HCT116 (cell line): ENCODE measurements at regions not wholly inside any gene's neighbourhood (a gene's known extent, or its start where the extent isn't known, plus 50 kb on each side); places are given as distances from the start of the nearest gene placed in this dataset.

Experiments used
- ATAC-seq: fragments of 200-7000 bp; cut with Tn5 transposase; 2 replicates; pipeline ENCODE4 v1.9.1; 2020; ENCODE audit warnings: mild to moderate bottlenecking, moderate library complexity
- BruUV-seq: library from RNA; stranded (reverse); fragments of 400-500 nt; replicated peaks from 2 replicates; lab custom pipeline; 2021; lab: Mats Ljungman, UMichigan
- CTCF ChIA-PET: fragments of 300-600 bp; sonication (Branson Sonifier 250); formaldehyde crosslinking; loops from one replicate; lab custom pipeline; 2021; ENCODE audit warnings: antibody characterized with exemption; lab: Charles Lee
- POLR2A ChIA-PET: fragments of 300-600, 350-600 bp; sonication (Branson Sonifier 250); formaldehyde crosslinking; loops from one replicate; lab custom pipeline; 2021; ENCODE audit warnings: antibody characterized with exemption; lab: Charles Lee
- RAD21 ChIA-PET, 2 experiments: fragments of 300-600 bp; sonication (Branson Sonifier 250); formaldehyde crosslinking; loops; one replicate each; lab custom pipeline; 2023; ENCODE audit warnings: low total read pairs in 2 of 2; ENCODE audit not compliant: uncharacterized antibody in 2 of 2, unreplicated experiment in 2 of 2, low non-redundant PET in 1 of 2; lab: Charles Lee
- DNase-seq: peaks from one replicate; pipeline ENCODE4 v3.0.0-alpha.2; 2010; ENCODE audit warnings: low read depth, low spot score
- H2AFZ ChIP-seq: fragments of 200-600 bp; shearing (Covaris generic), sonication (generic); 2 replicates; pipeline ENCODE4 v1.6.1; 2017; ENCODE audit warnings: low read depth, mixed run types, mixed read lengths, antibody characterized with exemption, low read length; ENCODE audit not compliant: poor library complexity, severe bottlenecking
- H3K27ac ChIP-seq: 2 replicates; pipeline ENCODE4 v1.5.1; 2012; ENCODE audit warnings: low read depth, low read length
- H3K27me3 ChIP-seq: fragments of 200-600 bp; sonication (generic); 2 replicates; pipeline ENCODE4 v1.6.1; 2016; ENCODE audit warnings: mixed run types, low read length, mixed read lengths; ENCODE audit not compliant: insufficient read depth
- H3K36me3 ChIP-seq, 2 experiments: fragments of 200-500 bp in 1 of 2; fragments of 200-600 bp in 1 of 2; sonication (Bioruptor generic) in 1 of 2; sonication (generic) in 1 of 2; 2 replicates each; pipeline versions ENCODE4 v1.5.1 to v1.6.1; 2014 to 2016; ENCODE audit warnings: low read length in 2 of 2, inconsistent platforms in 1 of 2, mixed read lengths in 1 of 2, mixed run types in 1 of 2; ENCODE audit not compliant: insufficient read depth in 2 of 2, control insufficient read depth in 1 of 2
- H3K4me1 ChIP-seq, 2 experiments: fragments of 200-600 bp in 1 of 2; sonication (generic) in 1 of 2; 2 replicates each; pipeline versions ENCODE4 v1.5.1 to v1.6.1; 2012 to 2017; ENCODE audit warnings: low read length in 2 of 2, inconsistent platforms in 1 of 2, mild to moderate bottlenecking in 1 of 2, mixed read lengths in 1 of 2, mixed run types in 1 of 2, moderate library complexity in 1 of 2; ENCODE audit not compliant: insufficient read depth in 2 of 2, control insufficient read depth in 1 of 2
- H3K4me2 ChIP-seq: fragments of 200-600 bp; sonication (generic); 2 replicates; pipeline ENCODE4 v1.6.1; 2017; ENCODE audit warnings: mixed run types, low read length, mixed read lengths
- H3K4me3 ChIP-seq, 2 experiments: fragments of 200-600 bp in 1 of 2; sonication (generic) in 1 of 2; replicated peaks in 1 of 2; 2 replicates each; pipeline ENCODE4 v1.5.1; 2011 to 2016; ENCODE audit warnings: low read length in 2 of 2, control low read depth in 1 of 2, low read depth in 1 of 2, mild to moderate bottlenecking in 1 of 2, mixed read lengths in 1 of 2, mixed run types in 1 of 2
- H3K79me2 ChIP-seq: fragments of 200-600 bp; sonication (generic); 2 replicates; pipeline ENCODE4 v1.6.1; 2017; ENCODE audit warnings: mild to moderate bottlenecking, mixed run types, low read length, moderate library complexity, mixed read lengths; ENCODE audit not compliant: insufficient read depth
- H3K9ac ChIP-seq: fragments of 200-600 bp; sonication (generic); 2 replicates; pipeline ENCODE4 v1.6.1; 2016; ENCODE audit warnings: low read length, mixed read lengths
- H3K9me2 ChIP-seq: fragments of 200-600 bp; sonication (generic), shearing (Covaris generic); 2 replicates; pipeline ENCODE4 v1.6.1; 2017; ENCODE audit warnings: mixed run types, mild to moderate bottlenecking, moderate library complexity; ENCODE audit not compliant: insufficient read depth
- H3K9me3 ChIP-seq, 2 experiments: fragments of 200-500 bp in 1 of 2; fragments of 200-600 bp in 1 of 2; sonication (Bioruptor generic) in 1 of 2; sonication (generic) in 1 of 2; 2 replicates each; pipeline ENCODE4 v1.6.1; 2014 to 2017; ENCODE audit warnings: low read length in 2 of 2, mixed read lengths in 2 of 2, inconsistent platforms in 1 of 2, low read depth in 1 of 2, mild to moderate bottlenecking in 1 of 2, mixed run types in 1 of 2, moderate library complexity in 1 of 2; ENCODE audit not compliant: control insufficient read depth in 1 of 2, insufficient read depth in 1 of 2
- H4K20me1 ChIP-seq: fragments of 200-600 bp; sonication (generic), shearing (Covaris generic); 2 replicates; pipeline ENCODE4 v1.6.1; 2017; ENCODE audit warnings: mixed run types, mild to moderate bottlenecking, moderate library complexity; ENCODE audit not compliant: insufficient read depth
- CBX3 ChIP-seq: IDR thresholded peaks from 2 replicates; pipeline ENCODE4 v1.6.1; 2012; ENCODE audit warnings: low read depth
- EZH2 ChIP-seq: fragments of 200-600 bp; sonication (generic); IDR thresholded peaks from 2 replicates; pipeline ENCODE4 v1.6.1; 2017; ENCODE audit warnings: antibody characterized with exemption, mixed run types
- EZH2phosphoT487 ChIP-seq: fragments of 200-600 bp; IDR thresholded peaks from 2 replicates; pipeline ENCODE4 v1.6.1; 2018; ENCODE audit warnings: antibody characterized with exemption, borderline replicate concordance
- FOSL1 ChIP-seq: IDR thresholded peaks from 2 replicates; pipeline ENCODE4 v1.6.1; 2012; ENCODE audit warnings: low read depth
- JUND ChIP-seq: IDR thresholded peaks from 2 replicates; pipeline ENCODE4 v1.6.1; 2012
- POLR2A ChIP-seq: IDR thresholded peaks from 2 replicates; pipeline ENCODE4 v1.7.0; 2011; ENCODE audit warnings: borderline replicate concordance; ENCODE audit not compliant: insufficient read depth, insufficient read length; ENCODE audit errors: extremely low read depth
- SP1 ChIP-seq: IDR thresholded peaks from 2 replicates; pipeline ENCODE4 v1.6.1; 2012; ENCODE audit warnings: low read depth
- SRF ChIP-seq: IDR thresholded peaks from 2 replicates; pipeline ENCODE4 v1.6.1; 2012; ENCODE audit warnings: low read depth
- ZFX ChIP-seq: fragments of 450-650 bp; IDR thresholded peaks from 2 replicates; pipeline ENCODE4 v1.6.1; 2017
- intact Hi-C: fragments of 100-400 bp; cut with micrococcal nuclease; formaldehyde crosslinking; loops from 2 replicates; pipeline ENCODE4 v1.10.0; 2022
- TF ChIP-seq, protein P1 (sequence below): IDR thresholded peaks from 2 replicates; pipeline ENCODE4 v1.6.1; 2012; ENCODE audit warnings: low read depth

DNA sequence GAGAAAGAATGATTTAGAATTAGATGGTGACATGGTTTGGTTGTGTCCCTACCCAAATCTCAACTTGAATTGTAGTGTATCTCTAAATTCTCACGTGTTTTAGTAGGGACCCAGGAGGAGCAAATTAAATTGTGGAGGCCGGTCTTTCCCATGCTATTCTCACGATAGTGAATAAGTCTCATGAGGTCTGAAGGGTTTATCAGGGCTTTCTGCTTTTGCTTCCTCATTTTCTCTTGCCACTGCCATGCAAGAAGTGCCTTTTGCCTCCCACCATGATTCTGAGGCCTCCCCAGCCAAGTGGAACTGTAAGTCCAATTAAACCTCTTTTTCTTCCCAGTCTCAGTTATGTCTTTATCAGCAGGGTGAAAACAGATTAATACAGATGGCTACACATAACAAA is 167.4 kb upstream of the SVIL start (continued):
- TF ChIP-seq, protein P1, sequence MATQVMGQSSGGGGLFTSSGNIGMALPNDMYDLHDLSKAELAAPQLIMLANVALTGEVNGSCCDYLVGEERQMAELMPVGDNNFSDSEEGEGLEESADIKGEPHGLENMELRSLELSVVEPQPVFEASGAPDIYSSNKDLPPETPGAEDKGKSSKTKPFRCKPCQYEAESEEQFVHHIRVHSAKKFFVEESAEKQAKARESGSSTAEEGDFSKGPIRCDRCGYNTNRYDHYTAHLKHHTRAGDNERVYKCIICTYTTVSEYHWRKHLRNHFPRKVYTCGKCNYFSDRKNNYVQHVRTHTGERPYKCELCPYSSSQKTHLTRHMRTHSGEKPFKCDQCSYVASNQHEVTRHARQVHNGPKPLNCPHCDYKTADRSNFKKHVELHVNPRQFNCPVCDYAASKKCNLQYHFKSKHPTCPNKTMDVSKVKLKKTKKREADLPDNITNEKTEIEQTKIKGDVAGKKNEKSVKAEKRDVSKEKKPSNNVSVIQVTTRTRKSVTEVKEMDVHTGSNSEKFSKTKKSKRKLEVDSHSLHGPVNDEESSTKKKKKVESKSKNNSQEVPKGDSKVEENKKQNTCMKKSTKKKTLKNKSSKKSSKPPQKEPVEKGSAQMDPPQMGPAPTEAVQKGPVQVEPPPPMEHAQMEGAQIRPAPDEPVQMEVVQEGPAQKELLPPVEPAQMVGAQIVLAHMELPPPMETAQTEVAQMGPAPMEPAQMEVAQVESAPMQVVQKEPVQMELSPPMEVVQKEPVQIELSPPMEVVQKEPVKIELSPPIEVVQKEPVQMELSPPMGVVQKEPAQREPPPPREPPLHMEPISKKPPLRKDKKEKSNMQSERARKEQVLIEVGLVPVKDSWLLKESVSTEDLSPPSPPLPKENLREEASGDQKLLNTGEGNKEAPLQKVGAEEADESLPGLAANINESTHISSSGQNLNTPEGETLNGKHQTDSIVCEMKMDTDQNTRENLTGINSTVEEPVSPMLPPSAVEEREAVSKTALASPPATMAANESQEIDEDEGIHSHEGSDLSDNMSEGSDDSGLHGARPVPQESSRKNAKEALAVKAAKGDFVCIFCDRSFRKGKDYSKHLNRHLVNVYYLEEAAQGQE, result no peak
- TF ChIP-seq POLR2A (no peak), SRF (no peak)

DNA sequence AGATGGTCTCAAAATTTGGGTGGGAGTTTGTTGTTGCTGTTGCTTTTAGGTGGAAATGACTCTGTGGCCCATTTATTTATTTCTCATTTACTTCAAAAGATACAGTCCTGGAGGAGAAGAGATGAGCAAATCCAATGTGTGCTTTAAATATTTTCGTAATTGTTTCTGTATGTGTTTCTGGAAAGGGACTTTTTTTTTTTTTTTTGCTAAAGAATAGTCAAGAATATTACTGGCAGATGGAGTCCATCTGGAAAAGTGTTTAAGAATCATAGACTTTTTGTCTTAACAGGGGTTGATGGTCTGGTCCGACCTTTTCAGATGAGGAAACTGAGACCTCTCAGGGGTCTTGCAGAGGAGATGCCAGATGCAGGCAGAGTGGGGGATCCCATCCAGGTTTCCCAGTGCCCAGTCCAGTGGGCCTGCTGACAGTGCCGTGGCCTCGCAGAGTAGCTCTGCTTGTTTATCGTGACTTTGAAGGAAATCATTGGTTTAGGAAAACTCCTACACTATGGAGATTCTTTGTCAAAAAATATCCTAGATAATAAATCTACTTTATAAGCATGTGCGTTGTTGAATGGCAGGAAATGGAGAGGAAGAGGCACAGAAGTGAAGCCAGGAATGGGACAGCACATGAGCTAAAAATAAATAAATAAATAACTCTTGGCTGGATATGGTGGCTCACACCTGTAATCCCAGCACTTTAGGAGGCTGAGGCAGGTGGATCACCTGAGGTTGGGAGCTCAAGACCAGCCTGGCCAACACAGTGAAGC is 164.3 kb upstream of the SVIL start:
- intact Hi-C loops, result no loop called here
- no peak overlapping the region for H2AFZ ChIP-seq
- H3K27me3 ChIP-seq, result no peaks in the 10 kb centered on the region
- DNase-seq (no peak), ATAC-seq (no peak)
- no TSS peak for BruUV-seq
- no peaks in the 10 kb centered on the region for H4K20me1 ChIP-seq
- no peak for TF ChIP-seq EZH2
- no peak for TF ChIP-seq ZFX
- TF ChIP-seq FOSL1, result no peak
- no peak for TF ChIP-seq SP1
- TF ChIP-seq EZH2phosphoT487, result no peak
- TF ChIP-seq JUND, result no peak
- no peak for TF ChIP-seq CBX3
- no peak overlapping the region for H3K9ac ChIP-seq
- H3K27ac ChIP-seq, result no peak overlapping the region
- H3K9me3 ChIP-seq, result no peaks in the 10 kb centered on the region
- ChIA-PET CTCF (no interaction called here), RAD21 (no interaction called here), POLR2A (no interaction called here)
- peaks cover 10 to 14% of the 10 kb centered on the region in 2 experiments for H3K4me1 ChIP-seq
- H3K79me2 ChIP-seq, result no peaks in the 10 kb centered on the region
- no peaks in the 10 kb centered on the region for H3K36me3 ChIP-seq
- no peak overlapping the region for H3K4me2 ChIP-seq
- H3K4me3 ChIP-seq, result no peak overlapping the region
- H3K9me2 ChIP-seq, result no peaks in the 10 kb centered on the region
